Left kidney (tissue), 1 donor: ENCODE measurements at regions not wholly inside any gene's neighbourhood (a gene's known extent, or its start where the extent isn't known, plus 50 kb on each side); places are given as distances from the start of the nearest gene placed in this dataset.
"Not testable (repeated sequence)": the region's sequence is repeated elsewhere in the genome, so short reads cannot be mapped to it uniquely, and the experiment has no call there.

ENCODE experiments used
- DNase-seq: peaks from one replicate; pipeline ENCODE4 v3.0.0-alpha.2; 2013

DNA sequence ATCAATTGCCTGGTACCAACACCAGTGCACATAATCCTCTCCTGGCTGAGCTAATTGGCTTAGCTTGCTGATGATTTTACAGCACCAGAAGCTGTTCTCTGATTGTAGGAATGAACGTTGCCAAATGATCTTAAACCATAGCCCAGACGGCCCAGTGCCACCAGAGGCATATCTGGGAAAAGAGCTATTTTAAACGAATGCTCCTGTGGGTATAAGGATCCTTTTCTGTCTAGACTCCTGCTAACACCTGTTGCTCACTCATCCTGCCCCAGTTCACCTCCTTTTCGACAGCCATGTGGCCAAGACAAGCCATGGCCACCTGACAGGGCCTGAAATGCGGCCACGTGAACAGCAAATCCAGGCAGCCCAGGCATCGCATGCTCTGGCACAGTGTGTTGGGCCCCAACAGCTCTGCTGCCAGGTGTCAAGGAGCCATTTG is 289.9 kb upstream of the SLC30A5 start:
- DNase-seq = no peak

DNA sequence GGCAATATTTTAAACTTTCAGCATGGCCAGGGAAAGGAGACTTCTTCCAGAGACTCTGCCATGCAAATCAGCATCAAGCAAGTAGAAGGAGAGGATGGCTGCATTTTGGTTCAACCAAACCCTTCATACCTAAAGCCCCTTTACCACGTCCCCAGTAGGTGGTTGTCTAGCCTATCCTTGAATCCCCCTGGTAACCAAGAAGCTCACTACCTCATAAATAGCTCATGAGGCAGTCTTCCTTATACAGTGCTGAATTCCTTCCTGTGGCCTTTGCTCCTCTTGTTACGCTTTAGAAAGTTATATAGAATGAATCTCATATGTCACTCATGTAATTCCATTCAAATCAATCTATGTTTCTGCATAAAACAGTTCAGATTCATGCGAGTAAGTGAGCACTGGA is 289.5 kb upstream of the SLC30A5 start:
- no peak for DNase-seq

DNA sequence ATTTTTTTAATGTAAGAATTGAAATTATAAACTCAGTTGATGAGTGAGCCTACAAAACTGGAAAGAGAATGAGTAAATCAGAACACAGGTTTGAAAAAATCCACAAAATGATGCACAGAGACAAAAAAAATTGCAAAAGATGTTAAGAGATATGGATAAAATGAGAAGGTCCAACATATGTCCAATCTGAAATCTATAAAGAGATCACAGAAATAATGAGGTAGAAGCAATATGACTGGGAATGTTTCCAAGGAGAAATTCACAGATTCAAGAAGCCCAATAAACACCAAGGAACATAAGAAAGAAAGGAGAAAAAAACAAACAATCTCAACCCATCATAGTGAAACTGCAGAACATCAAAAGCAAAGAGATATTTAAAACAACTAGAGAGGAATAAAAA is 288.4 kb upstream of the SLC30A5 start:
- DNase-seq = no peak

DNA sequence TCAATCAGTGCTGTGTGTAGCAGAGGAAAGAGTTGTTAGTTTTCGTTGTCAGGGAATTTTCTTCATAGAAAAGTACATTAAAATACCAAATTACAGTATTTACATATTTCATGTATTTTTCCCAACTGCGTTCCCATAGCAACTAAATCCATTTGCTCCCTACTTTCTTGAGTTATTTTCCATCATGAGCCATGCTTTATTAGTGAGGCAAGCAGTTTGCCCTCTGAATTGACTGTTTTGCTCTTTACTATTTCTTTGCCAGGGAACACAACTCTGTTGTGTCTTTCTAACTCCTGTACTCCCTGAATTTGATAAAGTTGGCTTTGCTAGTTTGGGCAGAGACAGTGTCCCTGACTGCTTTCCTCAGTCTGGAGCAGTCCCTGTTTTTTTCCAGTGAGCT is 276.2 kb upstream of the SLC30A5 start:
- DNase-seq = no peak

DNA sequence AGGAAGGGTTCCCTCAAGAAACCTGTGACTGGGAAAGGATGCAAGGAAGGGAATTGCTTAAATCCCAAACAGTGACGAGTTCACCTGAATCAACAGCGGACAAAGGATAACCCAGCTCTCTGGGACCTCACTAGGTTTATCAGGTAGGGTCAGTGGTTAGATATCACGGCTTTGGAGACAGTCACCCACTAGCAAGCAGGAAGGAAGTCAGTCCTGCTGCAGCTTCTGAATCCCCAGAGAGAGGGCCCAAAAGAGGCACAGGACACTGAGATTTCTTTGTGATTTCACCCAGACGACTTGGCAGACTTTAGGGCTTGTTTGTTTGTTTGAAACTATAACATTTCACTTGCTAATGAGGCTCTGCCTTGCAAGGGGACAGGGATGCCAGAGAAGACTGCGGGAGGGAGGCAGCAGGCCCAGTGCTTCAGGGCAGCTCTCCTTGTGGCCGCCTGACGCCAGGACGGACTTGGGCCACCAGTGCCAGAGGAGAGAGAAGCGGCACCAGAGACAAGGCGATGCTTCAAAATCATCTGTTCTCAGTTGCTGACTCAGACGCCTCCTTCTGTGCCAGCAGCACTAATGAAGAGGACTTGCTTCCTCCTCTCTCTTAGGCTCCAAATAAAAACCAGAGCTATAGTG is 275.6 kb upstream of the SLC30A5 start:
- DNase-seq = no peak

DNA sequence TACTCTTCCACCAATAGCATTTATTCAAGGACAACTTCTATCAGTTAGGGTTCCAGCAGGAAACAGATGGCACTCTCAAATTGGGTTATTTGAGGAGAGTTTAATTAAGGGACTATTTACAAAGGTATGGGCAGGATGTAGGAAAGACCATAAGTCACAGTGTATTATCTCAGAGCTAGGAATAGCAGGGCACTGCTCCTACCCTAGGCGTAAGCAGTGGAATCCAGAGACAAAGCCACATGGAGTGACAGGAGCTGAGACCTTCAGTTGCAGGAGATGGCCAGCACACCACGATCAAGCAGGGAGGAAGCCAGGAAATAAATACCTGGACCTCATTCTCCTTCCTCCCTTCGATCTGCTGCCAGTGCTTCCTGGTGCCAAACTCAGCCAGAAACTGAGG is 274.9 kb upstream of the SLC30A5 start:
- no peak for DNase-seq

DNA sequence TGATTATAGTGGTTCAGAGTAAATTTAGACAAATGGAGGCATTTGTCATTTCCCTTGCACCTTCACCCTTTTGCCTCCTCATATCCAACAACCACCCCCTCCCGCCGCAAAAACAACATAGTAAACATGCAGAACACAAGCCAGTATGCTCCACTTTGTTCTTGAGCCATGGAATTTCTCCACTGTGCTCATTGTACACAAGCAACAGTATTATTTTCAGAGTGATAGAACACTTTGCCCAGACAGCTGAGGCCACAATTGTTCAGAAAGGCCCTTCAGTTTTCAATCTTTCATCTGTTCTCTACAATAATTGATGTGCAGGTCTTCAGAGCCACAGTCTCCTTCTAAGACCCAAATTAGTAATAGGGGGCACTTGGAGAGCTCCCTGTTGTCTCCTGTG is 272.8 kb upstream of the SLC30A5 start:
- DNase-seq = no peak

DNA sequence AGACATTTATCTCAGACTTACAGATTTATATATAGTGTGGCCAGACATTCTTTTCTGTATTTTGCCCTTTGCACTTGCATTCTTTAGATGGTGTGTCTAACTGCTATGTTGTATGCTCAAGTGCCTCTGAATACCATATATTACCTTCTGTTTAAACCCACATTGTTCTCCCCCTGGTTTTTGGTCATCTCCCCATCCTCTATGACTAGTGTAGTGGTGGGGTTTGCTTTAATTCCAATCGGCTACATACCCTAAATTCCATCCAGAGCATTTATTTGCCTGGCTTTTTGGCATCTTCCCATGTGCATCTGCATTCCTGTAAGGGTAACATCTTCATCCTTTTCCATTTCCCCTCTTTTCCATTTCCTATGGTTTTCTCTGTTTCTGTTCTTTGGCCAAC is 271.0 kb upstream of the SLC30A5 start:
- DNase-seq = no peak

DNA sequence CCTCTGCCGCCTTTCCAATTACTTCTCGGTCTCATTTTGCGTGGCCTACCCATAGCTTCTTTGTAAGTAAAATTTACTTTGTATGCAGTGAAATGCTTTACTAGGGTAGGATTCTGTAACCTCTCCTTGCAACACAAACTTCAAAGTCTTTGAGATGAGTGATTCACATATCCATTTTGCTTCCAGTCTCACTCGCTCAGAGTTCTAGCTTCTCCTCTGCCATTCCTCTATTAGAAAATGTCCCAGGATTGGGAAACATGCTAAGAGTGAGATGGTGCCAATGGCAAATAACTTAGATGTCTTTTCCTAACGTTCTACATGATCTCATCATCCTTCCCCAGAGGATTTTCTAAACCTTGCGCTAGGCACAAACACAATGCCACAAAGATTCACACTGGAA is 270.5 kb upstream of the SLC30A5 start:
- no peak for DNase-seq

DNA sequence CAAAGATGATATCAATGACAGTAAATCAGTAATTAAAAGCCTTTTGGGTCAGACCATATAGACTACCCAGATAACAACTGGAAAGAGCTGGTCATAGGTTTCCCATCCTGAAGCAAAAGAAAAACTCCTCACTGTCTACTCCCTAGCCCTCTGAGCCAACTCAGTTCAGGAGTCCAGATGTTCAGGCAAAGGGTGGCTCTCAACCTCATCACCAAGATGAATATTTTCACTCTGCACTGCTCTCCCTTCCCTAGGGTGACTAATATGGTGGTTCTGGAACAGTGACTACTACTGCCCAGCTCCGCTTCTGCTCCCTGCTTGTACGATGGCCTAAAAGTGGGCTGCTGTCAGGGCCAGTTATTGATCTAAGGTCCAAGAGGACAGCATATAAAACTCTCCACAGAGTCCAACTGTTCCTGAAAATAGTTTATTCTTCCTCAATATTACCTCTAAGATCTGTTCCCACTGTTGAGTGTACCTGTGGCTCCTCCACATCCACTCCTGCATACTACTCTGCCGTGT is 263.4 kb upstream of the SLC30A5 start:
- DNase-seq = no peak

DNA sequence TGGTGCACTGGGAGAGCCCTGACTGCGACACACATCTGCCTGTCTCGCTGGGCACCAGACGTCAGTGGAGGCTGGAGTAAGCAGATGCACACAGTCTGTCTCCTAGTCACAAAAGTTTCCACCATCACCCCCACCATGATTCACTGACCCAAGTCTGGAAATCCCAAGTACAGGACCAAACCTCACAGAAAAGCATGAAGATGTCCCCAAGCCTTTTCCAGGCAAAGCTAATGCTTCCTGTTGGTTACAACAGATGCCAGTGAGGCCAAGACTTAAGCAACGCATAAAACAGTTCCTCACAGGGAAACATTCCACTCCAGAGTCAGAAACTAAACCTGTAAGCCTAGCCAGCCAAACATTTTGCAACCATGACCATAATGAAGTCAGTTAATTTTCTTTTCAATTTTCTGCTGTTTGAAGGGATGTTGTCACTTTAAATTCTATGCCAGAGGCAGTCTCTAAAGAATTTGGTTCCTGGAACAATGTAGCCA is 259.3 kb upstream of the SLC30A5 start:
- no peak for DNase-seq

DNA sequence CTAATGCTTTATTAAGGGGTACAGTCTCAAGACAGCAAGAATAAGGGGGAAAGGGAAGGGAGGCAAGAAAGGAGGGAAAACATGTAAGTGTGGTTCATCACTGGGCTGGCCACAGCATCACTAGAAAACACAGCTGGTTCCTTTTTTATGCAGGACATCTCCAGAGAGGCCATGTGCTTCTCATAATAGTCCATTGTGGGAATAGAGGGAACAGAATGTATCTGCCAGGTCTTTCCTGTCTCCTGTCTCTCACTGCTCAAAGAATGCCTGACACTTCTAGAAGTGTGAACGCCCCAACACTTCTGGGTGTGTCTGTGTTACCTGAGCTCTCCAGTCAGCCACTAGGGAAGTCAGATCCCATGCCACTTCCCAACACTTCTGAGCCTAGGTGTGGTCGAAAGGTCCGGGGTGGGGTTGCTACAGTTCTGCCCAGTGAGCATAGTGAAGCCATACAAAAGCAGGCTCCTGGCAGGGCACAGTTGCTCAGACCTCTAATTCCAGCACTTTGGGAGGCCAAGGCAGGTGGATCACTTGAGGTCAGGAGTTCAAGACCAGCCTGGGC is 255.6 kb upstream of the SLC30A5 start:
- DNase-seq = no peak

DNA sequence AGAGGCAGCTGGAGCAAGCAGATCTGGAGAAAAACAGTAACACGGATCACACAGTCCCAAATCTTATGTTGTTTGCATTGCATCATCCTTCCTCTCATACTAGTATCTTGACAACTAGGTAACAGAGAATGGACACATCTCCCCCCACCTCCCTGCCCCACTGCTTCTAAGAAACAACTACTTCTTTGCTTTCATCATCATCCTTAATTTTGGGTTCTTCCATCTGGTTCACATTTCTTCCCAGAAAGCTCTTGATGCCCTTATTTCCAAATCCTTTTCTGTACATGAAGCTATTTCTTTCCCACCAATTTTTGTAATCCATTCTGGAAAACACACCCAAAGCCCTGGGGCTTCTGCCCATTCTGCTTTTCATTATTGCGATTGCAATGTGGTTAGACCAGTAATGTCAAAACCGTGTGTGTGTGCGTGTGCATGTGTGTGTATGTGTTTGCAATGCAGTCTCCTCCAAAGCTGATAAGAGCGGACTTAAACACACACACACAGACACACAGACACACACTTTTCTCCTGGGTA is 254.7 kb upstream of the SLC30A5 start:
- DNase-seq = no peak

DNA sequence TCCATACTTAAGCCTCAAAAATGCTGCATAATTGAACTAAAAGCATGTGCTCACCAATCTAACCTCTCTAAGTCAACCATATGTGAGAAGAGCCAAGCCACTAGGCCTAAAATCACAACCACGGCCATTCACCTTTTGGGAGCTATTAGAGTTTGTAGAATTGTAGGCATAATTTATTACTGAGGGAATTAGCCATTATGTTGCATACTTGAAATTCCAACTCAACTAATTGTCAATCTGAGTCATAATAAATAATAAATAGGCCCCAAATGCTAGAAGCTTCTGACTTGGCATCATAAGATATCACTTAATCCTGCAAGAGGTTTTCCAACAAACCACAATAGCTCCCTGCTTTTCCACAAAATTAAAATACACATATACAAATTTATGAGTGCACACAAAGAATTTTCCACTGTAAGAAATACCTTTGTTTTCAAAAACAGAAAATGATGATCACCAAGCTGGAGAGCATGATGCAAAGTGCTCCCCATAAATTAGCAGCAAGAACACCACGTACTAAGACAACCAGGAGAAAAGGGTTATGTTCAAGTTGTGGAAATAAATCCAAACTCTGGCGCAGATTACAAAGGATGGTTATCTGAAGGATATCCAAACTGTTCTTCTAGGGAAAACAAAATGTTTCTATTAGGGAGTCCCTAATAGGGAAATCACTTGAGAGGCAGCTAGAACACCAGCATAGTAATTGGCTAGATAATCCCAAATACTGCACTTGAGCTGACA is 250.0 kb upstream of the SLC30A5 start:
- DNase-seq = no peak

DNA sequence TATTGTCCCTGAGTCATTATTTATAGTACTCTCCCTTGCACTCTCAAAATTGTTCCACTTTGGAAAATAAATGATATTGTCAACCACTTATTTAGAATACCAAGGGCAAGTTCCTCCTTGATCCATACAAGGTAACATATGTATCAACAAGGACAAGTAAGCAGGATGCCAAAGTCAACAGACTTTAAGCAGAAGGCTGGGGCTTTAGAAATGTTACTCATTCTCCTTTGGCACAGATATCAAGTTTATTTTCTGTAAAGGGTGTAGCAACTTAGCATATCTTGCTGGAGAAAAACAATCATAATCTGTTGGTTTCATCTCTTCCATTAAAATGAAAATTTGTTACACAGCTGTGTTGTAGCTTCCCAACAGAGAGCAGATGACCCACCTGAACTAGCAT is 248.7 kb upstream of the SLC30A5 start:
- DNase-seq = no peak

DNA sequence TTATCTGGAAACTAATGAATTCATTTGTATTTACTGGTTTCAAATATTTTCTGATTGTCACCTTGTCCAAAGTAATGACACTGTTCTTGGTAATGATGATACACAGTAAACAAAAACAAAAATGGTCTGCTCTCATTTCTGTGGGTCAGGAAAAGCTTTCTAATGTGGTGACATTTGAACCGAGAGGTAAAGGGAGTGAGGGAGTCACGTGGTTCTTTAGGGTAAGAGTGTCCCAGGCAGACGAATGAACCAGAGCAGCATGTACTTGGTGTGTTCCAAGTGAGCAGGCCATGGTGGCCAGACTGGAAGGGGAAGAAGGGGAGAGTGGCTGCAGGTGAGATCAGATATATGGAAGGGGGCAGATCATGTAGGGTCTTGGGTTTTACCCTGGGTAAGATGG is 247.0 kb upstream of the SLC30A5 start:
- no peak for DNase-seq

DNA sequence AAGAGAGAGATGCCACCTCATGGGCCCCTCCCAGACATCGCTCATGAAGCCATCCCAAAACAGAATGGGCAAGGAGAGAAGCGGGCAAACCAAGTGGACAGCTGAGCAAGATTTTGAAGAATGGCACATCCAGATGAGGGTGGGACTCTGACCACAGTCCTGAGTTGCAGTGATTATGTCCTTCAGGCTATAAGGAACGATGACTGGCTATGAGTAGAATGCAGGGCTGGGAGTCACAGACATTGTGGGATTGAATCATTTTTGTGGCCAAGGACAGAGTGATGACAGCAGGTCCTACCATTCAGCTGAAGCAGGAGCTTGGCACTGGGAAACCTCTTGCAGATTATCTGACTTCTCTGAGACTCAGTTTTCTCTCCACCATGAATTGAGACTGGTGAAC is 245.7 kb upstream of the SLC30A5 start:
- DNase-seq = no peak

DNA sequence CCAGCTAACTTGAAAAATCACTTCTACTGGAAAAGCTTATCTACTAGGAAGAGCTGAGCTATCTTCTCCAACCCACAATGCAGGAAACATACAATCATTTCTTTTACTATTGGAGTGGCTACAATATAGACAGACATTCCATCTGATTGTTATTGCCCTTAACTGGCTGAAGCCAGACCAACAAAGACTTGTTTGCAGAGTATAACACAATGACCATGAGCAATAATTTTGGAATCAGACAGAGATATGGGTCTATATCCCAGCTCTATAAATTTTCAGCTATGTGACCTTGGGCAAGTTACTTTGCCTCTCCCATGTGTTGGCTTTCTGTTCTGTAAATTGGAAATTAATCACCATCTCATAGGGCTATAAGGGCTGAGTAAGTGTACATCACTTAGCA is 244.7 kb upstream of the SLC30A5 start:
- no peak for DNase-seq

DNA sequence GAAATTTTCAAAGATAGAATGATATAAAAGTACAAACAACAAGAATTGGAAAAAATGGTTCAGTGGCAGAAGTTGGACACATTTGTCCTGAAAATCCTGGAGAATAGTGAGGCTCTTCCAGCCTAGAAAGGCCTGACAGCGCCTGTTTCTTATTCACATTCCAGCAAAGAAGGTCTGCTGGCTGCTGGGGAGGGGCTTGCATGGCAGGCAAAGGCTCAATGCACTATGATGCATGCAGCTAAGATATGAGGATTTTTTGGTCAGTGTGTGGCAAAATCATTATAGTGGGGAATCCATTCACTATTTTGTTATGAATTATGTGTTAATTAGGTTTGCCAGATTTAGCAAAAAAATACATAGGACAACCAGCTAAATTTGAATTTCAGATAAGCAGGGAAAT is 243.9 kb upstream of the SLC30A5 start:
- DNase-seq = no peak

DNA sequence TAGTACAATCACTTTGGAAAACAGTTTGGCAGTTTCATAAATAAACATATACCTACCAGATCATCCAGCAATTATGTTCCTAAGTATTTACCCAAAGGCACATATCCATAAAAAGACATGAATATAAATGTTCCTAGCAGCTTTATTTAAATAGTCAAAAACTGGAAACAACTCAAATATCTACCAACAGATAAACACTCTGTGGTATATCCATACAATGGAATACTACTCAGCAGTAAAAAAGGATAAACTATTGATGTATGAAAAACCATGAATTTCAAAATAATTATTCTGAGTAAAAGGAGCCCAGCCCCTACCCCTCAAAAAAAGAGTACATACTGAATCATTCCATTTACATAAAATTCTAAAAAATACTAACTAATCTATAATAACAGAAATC is 232.7 kb upstream of the SLC30A5 start:
- no peak for DNase-seq

DNA sequence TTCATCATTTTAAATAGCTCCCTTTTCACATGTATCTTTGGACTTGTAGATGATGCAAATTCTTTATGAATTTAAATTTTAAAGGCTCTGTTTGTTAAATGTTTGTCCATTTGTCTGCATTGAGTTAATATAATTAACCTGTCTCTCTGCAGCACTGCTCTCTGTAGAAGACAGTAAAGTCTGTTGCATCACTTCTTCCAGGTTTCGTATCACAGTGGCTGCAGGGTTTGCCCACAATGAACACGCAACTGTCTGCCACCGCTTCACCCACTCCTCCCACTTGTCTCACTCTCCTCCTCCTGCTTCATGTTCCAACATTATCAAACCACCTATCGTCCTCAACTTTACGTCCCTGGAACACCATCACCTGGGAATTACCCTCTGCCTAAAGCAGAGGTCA is 231.3 kb upstream of the SLC30A5 start:
- DNase-seq = no peak

DNA sequence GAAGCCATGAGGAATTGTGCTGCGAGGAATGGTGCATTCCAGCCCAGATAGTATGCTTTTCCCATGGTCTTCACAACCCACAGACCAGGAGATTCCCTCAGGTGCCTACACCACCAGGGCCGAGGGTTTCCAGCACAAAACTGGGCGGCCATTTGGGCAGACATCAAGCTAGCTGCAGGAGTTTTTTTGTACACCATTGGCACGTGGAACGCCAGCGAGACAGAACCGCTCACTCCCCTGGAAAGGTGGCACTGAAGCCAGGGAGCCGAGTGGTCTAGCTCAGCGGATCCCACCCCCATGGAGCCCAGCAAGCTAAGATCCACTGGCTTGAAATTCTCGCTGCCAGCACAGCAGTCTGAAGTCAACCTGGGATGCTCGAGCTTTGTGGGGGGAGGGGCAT is 228.6 kb upstream of the SLC30A5 start:
- not testable (repeated sequence) for DNase-seq
